CD14-positive monocyte (primary cell): ENCODE measurements at regions not wholly inside any gene's neighbourhood (a gene's known extent, or its start where the extent isn't known, plus 50 kb on each side); places are given as distances from the start of the nearest gene placed in this dataset.

Experiments used
- DNase-seq, 3 donors: peaks; one replicate each; pipeline ENCODE4 v3.0.0-alpha.2; 2011 to 2022
- H2AFZ ChIP-seq: 2 replicates; pipeline ENCODE4 v1.6.0; 2012; ENCODE audit warnings: mild to moderate bottlenecking, low read depth, low read length, inconsistent platforms; ENCODE audit not compliant: insufficient read depth, poor library complexity, severe bottlenecking
- H3K27ac ChIP-seq, 2 donors: 1 replicate in 1 of 2; 2 replicates in 1 of 2; pipeline ENCODE4 v1.5.1; 2012 to 2013; ENCODE audit warnings: low read length in 2 of 2, control low read depth in 1 of 2, inconsistent platforms in 1 of 2, low read depth in 1 of 2, mild to moderate bottlenecking in 1 of 2
- H3K27me3 ChIP-seq, 2 donors: one replicate each; pipeline versions ENCODE4 v1.6.0 to v1.6.1; 2011 to 2013; ENCODE audit warnings: low read length in 2 of 2; ENCODE audit not compliant: control insufficient read depth in 2 of 2, insufficient read depth in 2 of 2
- H3K36me3 ChIP-seq, 2 donors: replicated peaks in 1 of 2; 1 replicate in 1 of 2; 2 replicates in 1 of 2; pipeline versions ENCODE4 v1.5.1 to v1.6.1; 2012 to 2013; ENCODE audit warnings: low read length in 2 of 2, control low read depth in 1 of 2, inconsistent platforms in 1 of 2, mild to moderate bottlenecking in 1 of 2; ENCODE audit not compliant: insufficient read depth in 2 of 2, control insufficient read depth in 1 of 2
- H3K4me1 ChIP-seq, 2 donors: 1 replicate in 1 of 2; 2 replicates in 1 of 2; pipeline versions ENCODE4 v1.5.1 to v1.6.1; 2012 to 2013; ENCODE audit warnings: low read length in 2 of 2, control low read depth in 1 of 2, inconsistent platforms in 1 of 2, mild to moderate bottlenecking in 1 of 2, moderate library complexity in 1 of 2; ENCODE audit not compliant: insufficient read depth in 2 of 2, control insufficient read depth in 1 of 2
- H3K4me2 ChIP-seq: replicated peaks from 2 replicates; pipeline ENCODE3; 2012; ENCODE audit warnings: low read length, moderate library complexity, mild to moderate bottlenecking; ENCODE audit not compliant: poor library complexity, severe bottlenecking; ENCODE audit errors: extremely low read depth
- H3K4me3 ChIP-seq, 3 experiments: fragments of 200-600 bp in 1 of 3; sonication (generic) in 1 of 3; replicated peaks in 1 of 3; 1 replicate in 2 of 3; 2 replicates in 1 of 3; pipeline ENCODE4 v1.5.1; 2011 to 2013; ENCODE audit warnings: low read length in 3 of 3, mild to moderate bottlenecking in 3 of 3, control low read depth in 2 of 3, low read depth in 2 of 3, inconsistent platforms in 1 of 3, moderate library complexity in 1 of 3
- H3K79me2 ChIP-seq: 2 replicates; pipeline ENCODE4 v1.6.0; 2012; ENCODE audit warnings: mild to moderate bottlenecking, control low read depth, inconsistent platforms, low read length, moderate library complexity; ENCODE audit not compliant: insufficient read depth
- H3K9ac ChIP-seq: 2 replicates; pipeline ENCODE4 v1.6.0; 2017; ENCODE audit warnings: low read length, mild to moderate bottlenecking; ENCODE audit not compliant: insufficient read depth, poor library complexity, severe bottlenecking
- H3K9me3 ChIP-seq, 2 donors: replicated peaks in 1 of 2; 1 replicate in 1 of 2; 2 replicates in 1 of 2; pipeline versions ENCODE4 v1.5.1 to v1.6.1; 2012 to 2013; ENCODE audit warnings: low read length in 2 of 2, control low read depth in 1 of 2; ENCODE audit not compliant: control insufficient read depth in 1 of 2, insufficient read depth in 1 of 2
- H4K20me1 ChIP-seq: 2 replicates; pipeline ENCODE4 v1.6.0; 2012; ENCODE audit warnings: mild to moderate bottlenecking, low read length, control low read depth, moderate library complexity; ENCODE audit not compliant: insufficient read depth
- H3K27ac Mint-ChIP-seq, 7 donors: one replicate each; pipeline ENCODE4 v1.8.0; 2020; ENCODE audit warnings: mild to moderate bottlenecking in 7 of 7, mixed read lengths in 7 of 7, moderate library complexity in 6 of 7, inconsistent platforms in 2 of 7
- H3K27me3 Mint-ChIP-seq, 3 donors: one replicate each; pipeline ENCODE4 v1.8.0; 2021 to 2022; ENCODE audit warnings: low read depth in 3 of 3, mild to moderate bottlenecking in 3 of 3, mixed read lengths in 3 of 3, moderate library complexity in 3 of 3, inconsistent platforms in 1 of 3
- H3K36me3 Mint-ChIP-seq, 2 donors: one replicate each; pipeline ENCODE4 v1.8.0; 2020; ENCODE audit warnings: mixed read lengths in 2 of 2, inconsistent platforms in 1 of 2, mild to moderate bottlenecking in 1 of 2
- H3K4me1 Mint-ChIP-seq: one replicate; pipeline ENCODE4 v1.8.0; 2020; ENCODE audit warnings: mild to moderate bottlenecking, mixed read lengths
- H3K4me3 Mint-ChIP-seq, 2 donors: one replicate each; pipeline ENCODE4 v1.8.0; 2020; ENCODE audit warnings: mild to moderate bottlenecking in 2 of 2, mixed read lengths in 2 of 2, moderate library complexity in 1 of 2
- H3K9me3 Mint-ChIP-seq, 7 donors: one replicate each; pipeline ENCODE4 v1.8.0; 2020 to 2022; ENCODE audit warnings: mixed read lengths in 7 of 7, mild to moderate bottlenecking in 6 of 7, moderate library complexity in 6 of 7, inconsistent platforms in 2 of 7
- CTCF ChIP-seq: fragments of 200-600 bp; IDR thresholded peaks from one replicate; pipeline ENCODE4 v1.8.0; 2022; ENCODE audit warnings: antibody characterized with exemption, mild to moderate bottlenecking
- WGBS: methylation state at CpG from one replicate; pipeline ENCODE4 v1.1.5; 2013; ENCODE audit warnings: missing lambda C conversion rate; ENCODE audit not compliant: insufficient coverage; 5-methylcytosine and 5-hydroxymethylcytosine counted together
- intact Hi-C, 2 donors: fragments of 100-400 bp; cut with micrococcal nuclease; formaldehyde crosslinking; loops; one replicate each; pipeline versions ENCODE4 v1.15.0 to v1.15.1; 2023

GRCh38 chr17:51371732-51372151, 111.4 kb downstream of the UTP18 start:
- Mint-ChIP-seq H3K4me1 (peaks cover 34% of the 10 kb centered on the region), H3K36me3 (peaks cover 2 to 5% of the 10 kb centered on the region in 2 donors), H3K4me3 (peak overlapping the region in 1 of 2 donors; percentile 35), H3K27me3 (peaks cover 2 to 18% (median 4%) of the 10 kb centered on the region in 3 donors), H3K27ac (peak overlapping the region in 2 of 7 donors; percentile 26 to 28), H3K9me3 (peaks cover 4 to 13% (median 11%) of the 10 kb centered on the region in 7 donors)
- peak; percentile 36 for TF ChIP-seq CTCF
- Histone ChIP-seq H3K27me3 (peaks cover 0 to 2% of the 10 kb centered on the region in 2 donors), H4K20me1 (no peaks in the 10 kb centered on the region), H3K4me2 (no peak overlapping the region), H3K4me1 (peaks cover 14 to 28% of the 10 kb centered on the region in 2 donors), H2AFZ (peak overlapping the region; percentile 68), H3K4me3 (no peak overlapping the region), H3K79me2 (no peaks in the 10 kb centered on the region), H3K9me3 (peaks cover 7 to 10% of the 10 kb centered on the region in 2 donors), H3K36me3 (no peaks in the 10 kb centered on the region), H3K9ac (no peak overlapping the region), H3K27ac (no peak overlapping the region)
- intact Hi-C loops = loop anchor here in 1 of 2 donors (10.0 kb wide), 1 partner anchor 733 kb away; no protein-coding TSS in a partner anchor
- peak in 2 of 3 donors; percentile 36 to 56 for DNase-seq
- 75% methylated on average over 1 of the region's 5 CpGs for WGBS

DNA sequence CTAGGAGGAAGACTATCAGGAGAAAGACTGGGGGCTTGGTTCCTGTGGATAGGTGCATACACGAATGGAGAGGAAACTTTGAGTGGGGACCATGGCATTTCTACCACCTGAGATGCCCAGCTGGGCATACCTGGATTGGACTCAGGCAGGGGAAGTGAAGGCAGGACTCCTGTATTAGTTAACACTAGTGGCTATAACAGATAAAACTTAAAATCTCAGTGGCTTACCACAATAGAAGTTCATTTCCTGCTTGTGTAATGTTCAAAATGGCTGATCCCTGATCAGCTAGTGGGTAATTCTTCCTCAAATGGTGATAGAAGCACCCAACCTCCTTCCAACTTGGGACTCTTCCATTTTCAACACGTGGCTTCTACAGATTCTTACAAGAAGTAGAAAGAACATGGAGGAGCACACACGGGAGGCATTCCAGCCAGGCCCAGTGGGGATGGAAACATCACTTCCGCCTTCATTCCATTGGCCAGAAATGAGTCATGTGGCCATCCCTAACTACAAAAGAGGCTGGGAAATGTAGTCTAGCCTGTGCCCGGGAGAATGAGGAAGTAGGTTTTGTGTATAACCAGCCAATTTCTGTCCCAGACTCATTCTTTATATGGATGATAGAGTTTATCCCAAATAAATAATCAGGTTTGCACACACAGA, 112.1 kb downstream of the UTP18 start:
- DNase-seq = peak; percentile 59 to 85 (median 83)
- WGBS = 100% methylated on average over 1 of the region's 5 CpGs
- Mint-ChIP-seq H3K4me1 (peaks cover 34% of the 10 kb centered on the region), H3K4me3 (peak overlapping the region in 1 of 2 donors; percentile 76), H3K27ac (peak overlapping the region; percentile 73 to 92 (median 89)), H3K36me3 (peaks cover 2 to 5% of the 10 kb centered on the region in 2 donors), H3K27me3 (peaks cover 2 to 16% (median 4%) of the 10 kb centered on the region in 3 donors), H3K9me3 (peaks cover 4 to 13% (median 11%) of the 10 kb centered on the region in 7 donors)
- Histone ChIP-seq H2AFZ (peak overlapping the region; percentile 68), H3K9ac (no peak overlapping the region), H3K4me2 (peak overlapping the region; percentile 37), H3K4me3 (peak overlapping the region in 1 of 3 experiments; percentile 36), H3K27ac (no peak overlapping the region), H3K36me3 (no peaks in the 10 kb centered on the region), H3K4me1 (peaks cover 14 to 28% of the 10 kb centered on the region in 2 donors), H3K27me3 (peaks cover 0 to 2% of the 10 kb centered on the region in 2 donors), H4K20me1 (no peaks in the 10 kb centered on the region), H3K9me3 (peaks cover 7 to 10% of the 10 kb centered on the region in 2 donors), H3K79me2 (no peaks in the 10 kb centered on the region)
- intact Hi-C loops = loop anchor here in 1 of 2 donors (10.0 kb wide), 1 partner anchor 732 kb away; no protein-coding TSS in a partner anchor
- TF ChIP-seq CTCF = no peak
